Liver (tissue), 3 donors: ENCODE measurements at regions not wholly inside any gene's neighbourhood (a gene's known extent, or its start where the extent isn't known, plus 50 kb on each side); places are given as distances from the start of the nearest gene placed in this dataset.

ENCODE experiments used
- EGR1 ChIP-seq, 2 donors: IDR thresholded peaks; 2 replicates each; pipeline ENCODE4 v1.6.1; 2016 to 2018; ENCODE audit warnings: antibody characterized with exemption in 2 of 2, low read depth in 2 of 2
- FOXA1 ChIP-seq: IDR thresholded peaks from 2 replicates; pipeline ENCODE4 v1.6.1; 2016; ENCODE audit warnings: antibody characterized with exemption
- JUND ChIP-seq, 2 donors: IDR thresholded peaks; 2 replicates each; pipeline ENCODE4 v1.6.1; 2016; ENCODE audit warnings: antibody characterized with exemption in 2 of 2
- TAF1 ChIP-seq: conservative IDR thresholded peaks from 2 replicates; pipeline ENCODE4 v1.6.1; 2016; ENCODE audit warnings: antibody characterized with exemption, mild to moderate bottlenecking
- YY1 ChIP-seq: IDR thresholded peaks from 2 replicates; pipeline ENCODE4 v1.6.1; 2016; ENCODE audit warnings: antibody characterized with exemption, mild to moderate bottlenecking
- TF ChIP-seq, protein P1 (sequence below): fragments of 150-350 bp; IDR thresholded peaks from 2 replicates; pipeline ENCODE4 v1.5.1; 2017; ENCODE audit warnings: improper control_type of control experiment, low read depth, low read length; ENCODE audit not compliant: missing input control
- TF ChIP-seq, protein P2 (sequence below): IDR thresholded peaks from 2 replicates; pipeline ENCODE4 v1.6.1; 2016; ENCODE audit warnings: antibody characterized with exemption, mild to moderate bottlenecking
- TF ChIP-seq, protein P3 (sequence below): IDR thresholded peaks from 2 replicates; pipeline ENCODE4 v1.6.1; 2016; ENCODE audit warnings: antibody characterized with exemption
- donor health status: healthy.
- donor health status: healthy.

DNA sequence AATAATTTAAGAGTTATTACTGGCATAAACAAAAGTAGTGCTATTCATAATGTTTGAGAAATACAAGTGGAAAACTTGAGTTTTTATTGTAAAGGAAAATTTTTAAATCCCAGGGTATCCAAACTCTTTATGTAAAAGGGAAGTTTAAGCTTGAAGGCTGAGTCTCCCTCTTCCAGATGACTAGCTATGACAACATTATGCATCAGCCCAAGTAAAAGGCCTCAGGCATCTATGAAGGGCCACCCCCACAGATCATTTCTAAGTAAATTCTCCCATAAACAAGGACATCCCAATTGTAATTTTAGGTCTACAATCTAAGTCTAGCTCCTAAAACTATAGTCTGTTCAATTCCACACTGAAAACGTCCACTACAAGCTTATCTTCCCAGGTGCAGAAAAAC, 166.2 kb upstream of the STEAP1 start:
- TF ChIP-seq, protein P1, sequence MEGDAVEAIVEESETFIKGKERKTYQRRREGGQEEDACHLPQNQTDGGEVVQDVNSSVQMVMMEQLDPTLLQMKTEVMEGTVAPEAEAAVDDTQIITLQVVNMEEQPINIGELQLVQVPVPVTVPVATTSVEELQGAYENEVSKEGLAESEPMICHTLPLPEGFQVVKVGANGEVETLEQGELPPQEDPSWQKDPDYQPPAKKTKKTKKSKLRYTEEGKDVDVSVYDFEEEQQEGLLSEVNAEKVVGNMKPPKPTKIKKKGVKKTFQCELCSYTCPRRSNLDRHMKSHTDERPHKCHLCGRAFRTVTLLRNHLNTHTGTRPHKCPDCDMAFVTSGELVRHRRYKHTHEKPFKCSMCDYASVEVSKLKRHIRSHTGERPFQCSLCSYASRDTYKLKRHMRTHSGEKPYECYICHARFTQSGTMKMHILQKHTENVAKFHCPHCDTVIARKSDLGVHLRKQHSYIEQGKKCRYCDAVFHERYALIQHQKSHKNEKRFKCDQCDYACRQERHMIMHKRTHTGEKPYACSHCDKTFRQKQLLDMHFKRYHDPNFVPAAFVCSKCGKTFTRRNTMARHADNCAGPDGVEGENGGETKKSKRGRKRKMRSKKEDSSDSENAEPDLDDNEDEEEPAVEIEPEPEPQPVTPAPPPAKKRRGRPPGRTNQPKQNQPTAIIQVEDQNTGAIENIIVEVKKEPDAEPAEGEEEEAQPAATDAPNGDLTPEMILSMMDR, result no peak
- no peak for TF ChIP-seq JUND (IDR thresholded peaks at IDR 0.05)
- no peak for TF ChIP-seq YY1
- TF ChIP-seq, protein P2, sequence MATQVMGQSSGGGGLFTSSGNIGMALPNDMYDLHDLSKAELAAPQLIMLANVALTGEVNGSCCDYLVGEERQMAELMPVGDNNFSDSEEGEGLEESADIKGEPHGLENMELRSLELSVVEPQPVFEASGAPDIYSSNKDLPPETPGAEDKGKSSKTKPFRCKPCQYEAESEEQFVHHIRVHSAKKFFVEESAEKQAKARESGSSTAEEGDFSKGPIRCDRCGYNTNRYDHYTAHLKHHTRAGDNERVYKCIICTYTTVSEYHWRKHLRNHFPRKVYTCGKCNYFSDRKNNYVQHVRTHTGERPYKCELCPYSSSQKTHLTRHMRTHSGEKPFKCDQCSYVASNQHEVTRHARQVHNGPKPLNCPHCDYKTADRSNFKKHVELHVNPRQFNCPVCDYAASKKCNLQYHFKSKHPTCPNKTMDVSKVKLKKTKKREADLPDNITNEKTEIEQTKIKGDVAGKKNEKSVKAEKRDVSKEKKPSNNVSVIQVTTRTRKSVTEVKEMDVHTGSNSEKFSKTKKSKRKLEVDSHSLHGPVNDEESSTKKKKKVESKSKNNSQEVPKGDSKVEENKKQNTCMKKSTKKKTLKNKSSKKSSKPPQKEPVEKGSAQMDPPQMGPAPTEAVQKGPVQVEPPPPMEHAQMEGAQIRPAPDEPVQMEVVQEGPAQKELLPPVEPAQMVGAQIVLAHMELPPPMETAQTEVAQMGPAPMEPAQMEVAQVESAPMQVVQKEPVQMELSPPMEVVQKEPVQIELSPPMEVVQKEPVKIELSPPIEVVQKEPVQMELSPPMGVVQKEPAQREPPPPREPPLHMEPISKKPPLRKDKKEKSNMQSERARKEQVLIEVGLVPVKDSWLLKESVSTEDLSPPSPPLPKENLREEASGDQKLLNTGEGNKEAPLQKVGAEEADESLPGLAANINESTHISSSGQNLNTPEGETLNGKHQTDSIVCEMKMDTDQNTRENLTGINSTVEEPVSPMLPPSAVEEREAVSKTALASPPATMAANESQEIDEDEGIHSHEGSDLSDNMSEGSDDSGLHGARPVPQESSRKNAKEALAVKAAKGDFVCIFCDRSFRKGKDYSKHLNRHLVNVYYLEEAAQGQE, result no peak
- no peak for TF ChIP-seq EGR1 (IDR thresholded peaks at IDR 0.05; ENCODE audit: low read depth in 2 of 2)
- TF ChIP-seq, protein P3, sequence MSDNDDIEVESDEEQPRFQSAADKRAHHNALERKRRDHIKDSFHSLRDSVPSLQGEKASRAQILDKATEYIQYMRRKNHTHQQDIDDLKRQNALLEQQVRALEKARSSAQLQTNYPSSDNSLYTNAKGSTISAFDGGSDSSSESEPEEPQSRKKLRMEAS, result no peak
- no peak for TF ChIP-seq FOXA1
- no peak for TF ChIP-seq TAF1
